ENCODE measurements at regions not wholly inside any gene's neighbourhood (a gene's known extent, or its start where the extent isn't known, plus 50 kb on each side); places are given as distances from the start of the nearest gene placed in this dataset.

DNA sequence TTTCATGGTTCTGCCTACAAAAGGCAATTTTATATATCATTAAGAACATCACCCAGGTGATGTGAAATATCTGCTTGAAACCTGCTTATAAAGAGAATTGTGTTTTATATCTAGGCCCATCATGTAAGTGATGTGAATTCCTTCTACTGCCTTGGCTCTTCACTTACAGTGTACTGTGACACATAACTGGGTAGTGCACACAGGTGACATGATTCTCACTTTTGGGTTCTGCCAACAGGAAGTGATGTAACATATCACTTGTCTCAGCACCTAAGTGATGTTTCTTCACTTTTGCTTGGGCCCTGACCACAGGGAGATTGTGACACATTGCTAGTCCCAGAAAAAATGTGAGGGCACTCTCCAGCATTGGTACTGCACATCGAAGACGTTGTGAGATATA lies 867.0 kb upstream of the TSPY4 start:
- no peak for DNase-seq
- H3K9me3 Mint-ChIP-seq = no peaks in the 10 kb centered on the region
- H3K4me1 Mint-ChIP-seq = no peaks in the 10 kb centered on the region
- no peaks in the 10 kb centered on the region for H3K27me3 Mint-ChIP-seq
- no peaks in the 10 kb centered on the region for H3K36me3 Mint-ChIP-seq
- H3K27ac Mint-ChIP-seq = no peak overlapping the region
- H3K4me3 Mint-ChIP-seq = no peak overlapping the region
- CTCF ChIA-PET = no interaction called here

DNA sequence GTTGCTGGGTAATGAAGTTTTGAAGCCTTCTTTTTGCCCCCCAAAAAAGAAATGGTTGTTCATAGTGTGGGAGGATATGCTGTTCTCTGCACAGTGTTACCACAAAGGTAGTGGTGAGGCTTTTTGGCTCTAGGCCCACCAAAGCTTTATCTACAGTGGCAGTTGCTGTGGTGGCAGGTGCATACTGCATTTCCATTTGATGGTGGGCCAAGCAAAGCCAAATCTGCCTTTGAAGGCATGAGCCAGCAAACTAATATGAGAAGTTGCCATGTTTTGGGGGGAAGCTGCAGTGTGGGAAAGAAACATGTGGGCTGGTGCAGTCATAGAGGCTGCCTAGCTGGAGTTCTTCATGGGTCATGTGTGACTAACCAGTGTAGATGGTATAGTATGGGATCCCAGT lies 858.1 kb upstream of the TSPY4 start:
- no peaks in the 10 kb centered on the region for H3K27me3 Mint-ChIP-seq
- H3K9me3 Mint-ChIP-seq = no peaks in the 10 kb centered on the region
- no peak for DNase-seq
- no peak overlapping the region for H3K27ac Mint-ChIP-seq
- H3K4me1 Mint-ChIP-seq = no peaks in the 10 kb centered on the region
- CTCF ChIA-PET = no interaction called here
- no peak overlapping the region for H3K4me3 Mint-ChIP-seq
- H3K36me3 Mint-ChIP-seq = no peaks in the 10 kb centered on the region

DNA sequence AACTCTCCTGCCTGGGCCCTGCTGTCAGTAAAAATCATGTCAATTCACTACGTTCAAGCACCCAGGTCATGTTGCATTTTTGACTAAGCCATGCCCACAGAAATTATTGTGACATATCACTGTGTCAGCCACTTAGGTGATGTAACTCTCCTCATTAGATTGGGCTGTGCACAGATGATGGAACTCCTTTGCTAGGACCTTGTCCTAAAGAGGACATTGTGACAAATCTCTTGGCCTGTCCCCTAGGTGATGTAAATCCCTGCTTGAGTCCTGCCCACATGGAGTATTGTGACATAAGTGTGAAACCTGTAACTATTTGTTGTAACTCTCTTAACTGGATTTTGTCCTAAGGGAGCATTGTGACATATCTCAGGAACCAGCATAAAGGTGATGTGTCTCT lies 848.3 kb upstream of the TSPY4 start:
- Mint-ChIP-seq H3K9me3 (no peaks in the 10 kb centered on the region), H3K4me1 (no peaks in the 10 kb centered on the region), H3K4me3 (no peak overlapping the region), H3K27ac (no peak overlapping the region), H3K27me3 (no peaks in the 10 kb centered on the region), H3K36me3 (no peaks in the 10 kb centered on the region)
- CTCF ChIA-PET = no interaction called here
- no peak for DNase-seq

DNA sequence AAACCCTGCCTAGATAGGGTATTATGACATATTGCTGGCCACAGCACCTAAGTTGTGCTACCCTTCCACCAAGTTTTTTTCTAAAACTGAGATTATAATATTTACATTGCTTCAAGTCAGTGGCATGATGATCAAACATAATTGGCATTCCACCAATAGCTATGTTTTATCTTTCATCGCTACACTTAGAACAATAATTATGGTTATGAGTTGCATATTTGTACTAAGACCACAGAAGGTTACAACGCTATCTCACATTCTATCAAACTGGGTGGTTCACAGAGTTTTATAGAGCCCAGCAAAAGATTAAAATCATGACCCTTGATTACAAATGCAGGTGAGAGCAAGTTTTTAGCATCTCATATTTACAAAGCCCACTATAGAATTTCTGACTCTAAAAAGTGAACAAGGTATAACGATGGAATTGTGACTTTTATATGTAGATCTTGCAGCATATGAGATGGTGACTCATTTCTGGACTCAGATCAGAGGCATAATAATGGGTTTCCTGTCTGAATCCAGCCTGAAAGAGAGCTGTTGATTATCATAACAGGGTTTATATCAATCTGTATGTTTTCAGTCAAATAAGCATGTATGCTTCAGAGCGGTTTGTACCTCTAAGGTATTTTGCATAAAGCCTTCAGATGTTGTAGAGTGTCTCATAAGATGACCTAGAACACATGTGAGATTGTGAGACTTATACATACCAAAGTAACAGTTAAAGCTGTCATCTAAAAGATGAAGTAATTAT lies 847.2 kb upstream of the TSPY4 start:
- Mint-ChIP-seq H3K9me3 (no peaks in the 10 kb centered on the region), H3K36me3 (no peaks in the 10 kb centered on the region), H3K4me1 (no peaks in the 10 kb centered on the region), H3K27me3 (no peaks in the 10 kb centered on the region), H3K27ac (no peak overlapping the region), H3K4me3 (no peak overlapping the region)
- CTCF ChIA-PET = no interaction called here
- DNase-seq = no peak

DNA sequence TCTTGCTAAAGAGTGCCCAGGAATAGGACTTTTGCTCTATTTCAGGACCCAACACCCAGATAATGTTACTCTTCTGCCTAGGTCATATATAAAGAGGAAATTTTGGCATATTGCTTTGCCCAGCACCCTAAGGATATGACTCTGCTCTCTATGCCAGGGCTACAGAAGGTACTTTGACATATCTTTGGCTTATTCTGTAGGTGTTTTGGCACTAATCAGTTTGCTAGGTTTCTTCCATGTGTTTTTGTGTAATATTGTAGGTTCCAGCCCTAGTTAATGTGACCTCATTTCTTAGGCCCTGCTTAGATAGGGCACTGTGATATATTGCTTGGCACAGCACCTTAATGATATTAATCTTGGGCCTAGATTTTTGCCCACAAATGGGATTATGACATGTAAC lies 842.9 kb upstream of the TSPY4 start:
- Mint-ChIP-seq H3K4me3 (no peak overlapping the region), H3K36me3 (no peaks in the 10 kb centered on the region), H3K27ac (no peak overlapping the region), H3K27me3 (no peaks in the 10 kb centered on the region), H3K4me1 (no peaks in the 10 kb centered on the region), H3K9me3 (no peaks in the 10 kb centered on the region)
- CTCF ChIA-PET = no interaction called here
- DNase-seq = no peak

DNA sequence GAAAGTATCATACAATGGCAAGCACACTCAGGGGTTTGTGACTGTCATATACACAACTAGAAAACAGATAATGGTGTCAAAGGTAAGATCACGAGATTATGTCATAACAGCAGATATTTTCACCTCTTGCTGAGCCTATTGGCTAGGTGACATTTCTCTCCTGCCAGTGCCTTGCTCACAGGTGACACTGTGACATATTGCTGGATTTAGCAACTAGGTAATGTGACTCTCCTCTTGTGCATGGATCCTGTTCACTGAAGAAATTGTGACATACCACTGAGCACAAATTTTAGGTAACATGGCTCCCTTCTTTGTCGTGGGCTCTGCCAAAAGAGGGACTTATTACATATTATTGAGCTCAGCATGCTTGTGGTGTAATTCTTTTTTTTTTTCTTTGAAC lies 842.0 kb upstream of the TSPY4 start:
- no peaks in the 10 kb centered on the region for H3K27me3 Mint-ChIP-seq
- CTCF ChIA-PET = no interaction called here
- no peak overlapping the region for H3K27ac Mint-ChIP-seq
- no peak for DNase-seq
- H3K4me3 Mint-ChIP-seq = no peak overlapping the region
- no peaks in the 10 kb centered on the region for H3K9me3 Mint-ChIP-seq
- no peaks in the 10 kb centered on the region for H3K36me3 Mint-ChIP-seq
- no peaks in the 10 kb centered on the region for H3K4me1 Mint-ChIP-seq

DNA sequence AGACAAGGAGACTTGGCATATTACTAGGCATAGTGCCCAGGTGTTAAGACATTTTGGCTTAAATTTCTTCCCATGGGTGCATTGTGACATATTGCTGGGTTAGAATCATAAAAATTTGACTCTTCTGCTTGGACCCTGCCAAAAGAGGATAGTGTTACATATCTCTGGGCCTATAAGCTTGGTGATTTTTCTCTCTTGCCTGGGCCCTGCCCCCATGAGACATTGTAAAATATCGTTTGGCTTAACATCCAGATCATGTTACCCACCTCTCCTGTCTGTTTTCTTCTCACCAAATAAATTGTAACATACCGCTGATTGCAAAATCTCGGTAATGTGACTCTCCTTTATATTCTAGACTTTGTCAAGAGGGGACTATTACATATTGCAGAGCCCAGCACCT lies 836.4 kb upstream of the TSPY4 start:
- no peak for DNase-seq
- Mint-ChIP-seq H3K27ac (no peak overlapping the region), H3K4me1 (no peaks in the 10 kb centered on the region), H3K9me3 (no peaks in the 10 kb centered on the region), H3K27me3 (no peaks in the 10 kb centered on the region), H3K4me3 (no peak overlapping the region), H3K36me3 (no peaks in the 10 kb centered on the region)
- CTCF ChIA-PET = no interaction called here

DNA sequence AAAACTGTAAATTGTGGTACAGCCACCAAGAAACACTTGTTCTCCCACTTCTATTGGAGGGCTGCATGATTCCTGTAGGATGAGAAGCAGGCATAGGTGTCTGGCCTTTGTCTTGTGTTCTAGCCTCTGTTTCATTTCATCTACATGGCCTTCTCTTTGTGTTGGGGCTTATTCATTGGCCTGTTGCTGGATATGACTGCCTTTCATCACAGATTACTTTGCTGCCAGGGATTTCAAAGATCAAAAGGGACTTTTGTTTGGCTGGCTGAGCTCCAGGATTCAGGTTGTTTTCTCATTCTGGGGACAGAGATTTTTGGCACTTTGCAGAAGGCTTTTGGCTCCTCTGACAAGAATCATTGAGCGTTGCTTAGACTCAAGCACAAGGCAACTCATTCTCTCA lies 803.8 kb upstream of the TSPY4 start:
- no peak overlapping the region for H3K4me3 Mint-ChIP-seq
- CTCF ChIA-PET = no interaction called here
- H3K27me3 Mint-ChIP-seq = no peaks in the 10 kb centered on the region
- H3K36me3 Mint-ChIP-seq = no peaks in the 10 kb centered on the region
- no peak for DNase-seq
- H3K4me1 Mint-ChIP-seq = no peaks in the 10 kb centered on the region
- H3K27ac Mint-ChIP-seq = no peak overlapping the region
- no peaks in the 10 kb centered on the region for H3K9me3 Mint-ChIP-seq

DNA sequence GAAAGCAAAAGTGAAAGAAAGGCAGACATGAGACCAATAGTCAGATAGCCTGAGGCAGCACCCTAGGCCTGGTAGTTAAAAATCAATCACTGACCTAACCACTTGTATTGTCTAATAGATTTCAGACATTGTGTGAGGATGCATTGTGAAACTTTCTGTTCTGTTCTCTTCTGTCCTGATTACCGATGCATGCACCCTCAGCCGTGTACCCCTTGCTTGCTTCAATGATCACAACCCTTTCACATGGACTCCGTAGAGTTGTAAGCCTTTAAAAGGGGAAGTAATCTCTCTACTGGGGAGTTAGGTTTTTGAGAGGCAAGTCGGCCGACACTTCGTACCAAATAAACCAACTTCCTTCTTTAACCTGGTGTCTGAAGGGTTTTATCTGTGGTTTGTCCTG lies 801.6 kb upstream of the TSPY4 start:
- no peaks in the 10 kb centered on the region for H3K36me3 Mint-ChIP-seq
- H3K4me1 Mint-ChIP-seq = no peaks in the 10 kb centered on the region
- DNase-seq = no peak
- H3K27ac Mint-ChIP-seq = no peak overlapping the region
- no peak overlapping the region for H3K4me3 Mint-ChIP-seq
- CTCF ChIA-PET = no interaction called here
- no peaks in the 10 kb centered on the region for H3K27me3 Mint-ChIP-seq
- no peaks in the 10 kb centered on the region for H3K9me3 Mint-ChIP-seq

DNA sequence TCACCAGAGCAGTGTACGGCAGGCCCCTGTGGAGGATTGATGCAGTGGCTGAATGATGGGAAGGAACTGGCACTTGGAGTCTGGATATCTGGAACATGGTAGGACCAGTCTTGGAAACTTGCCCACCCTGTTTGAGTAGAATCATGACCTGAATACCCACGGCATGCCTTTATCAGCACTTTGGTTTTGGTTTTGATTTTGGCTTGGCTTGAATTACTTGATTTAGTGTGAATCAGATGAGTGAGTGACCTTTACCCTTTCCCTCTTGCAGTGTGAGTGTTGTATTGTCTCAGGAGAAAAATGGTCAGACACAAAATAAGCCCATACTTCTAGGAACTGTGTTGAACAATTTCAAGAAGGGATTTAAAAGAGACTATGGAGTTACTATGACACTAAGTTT lies 801.0 kb upstream of the TSPY4 start:
- Mint-ChIP-seq H3K9me3 (no peaks in the 10 kb centered on the region), H3K27me3 (no peaks in the 10 kb centered on the region), H3K36me3 (no peaks in the 10 kb centered on the region)

DNA sequence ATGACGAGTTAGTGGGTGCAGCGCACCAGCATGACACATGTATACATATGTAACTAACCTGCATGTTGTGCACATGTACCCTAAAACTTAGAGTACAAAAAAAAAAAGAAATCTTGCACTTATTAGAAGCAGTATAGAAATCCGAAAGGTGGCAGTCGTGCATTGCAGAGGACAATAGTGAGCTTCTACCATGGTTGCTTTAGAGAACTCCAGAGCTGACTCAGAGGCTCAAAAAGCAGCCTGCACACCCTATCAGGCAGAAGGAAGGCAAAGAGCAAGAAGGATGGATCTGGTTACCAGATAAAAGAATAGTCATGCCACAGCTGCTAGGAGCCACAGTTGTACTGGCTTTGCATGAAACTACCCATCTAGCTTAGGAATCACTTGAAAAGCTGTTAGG lies 796.0 kb upstream of the TSPY4 start:
- DNase-seq = no peak
- Mint-ChIP-seq H3K27ac (no peak overlapping the region), H3K4me3 (no peak overlapping the region), H3K9me3 (no peaks in the 10 kb centered on the region), H3K36me3 (no peaks in the 10 kb centered on the region), H3K27me3 (no peaks in the 10 kb centered on the region), H3K4me1 (no peaks in the 10 kb centered on the region)
- CTCF ChIA-PET = no interaction called here

More for the DNA sequence above, 801.0 kb upstream of the TSPY4 start:
- Mint-ChIP-seq H3K4me3 (no peak overlapping the region), H3K27ac (no peak overlapping the region), H3K4me1 (no peaks in the 10 kb centered on the region)
- CTCF ChIA-PET = no interaction called here
- DNase-seq = no peak

DNA sequence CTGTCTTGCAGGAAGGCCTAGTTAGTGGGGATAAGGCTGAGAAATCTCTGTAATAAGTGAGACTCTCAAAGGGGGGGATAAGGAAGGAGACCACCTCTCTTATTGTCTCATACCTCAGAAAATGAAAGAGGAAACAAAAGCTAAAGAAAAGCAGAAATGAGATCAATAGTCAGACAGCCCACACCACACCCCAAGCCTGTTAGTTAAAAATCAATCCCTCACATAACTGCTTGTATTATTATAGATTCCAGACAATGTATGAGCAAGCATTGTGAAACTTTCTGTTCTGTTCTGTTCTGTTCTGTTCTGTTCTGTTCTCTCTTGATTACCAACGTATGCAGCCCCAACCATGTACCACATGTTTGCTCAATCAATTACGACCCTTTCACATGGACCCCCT lies 792.5 kb upstream of the TSPY4 start:
- no peaks in the 10 kb centered on the region for H3K27me3 Mint-ChIP-seq
- H3K4me3 Mint-ChIP-seq = no peak overlapping the region
- H3K36me3 Mint-ChIP-seq = no peaks in the 10 kb centered on the region
- DNase-seq = no peak
- H3K4me1 Mint-ChIP-seq = no peaks in the 10 kb centered on the region
- no peak overlapping the region for H3K27ac Mint-ChIP-seq
- no peaks in the 10 kb centered on the region for H3K9me3 Mint-ChIP-seq
- CTCF ChIA-PET = no interaction called here

DNA sequence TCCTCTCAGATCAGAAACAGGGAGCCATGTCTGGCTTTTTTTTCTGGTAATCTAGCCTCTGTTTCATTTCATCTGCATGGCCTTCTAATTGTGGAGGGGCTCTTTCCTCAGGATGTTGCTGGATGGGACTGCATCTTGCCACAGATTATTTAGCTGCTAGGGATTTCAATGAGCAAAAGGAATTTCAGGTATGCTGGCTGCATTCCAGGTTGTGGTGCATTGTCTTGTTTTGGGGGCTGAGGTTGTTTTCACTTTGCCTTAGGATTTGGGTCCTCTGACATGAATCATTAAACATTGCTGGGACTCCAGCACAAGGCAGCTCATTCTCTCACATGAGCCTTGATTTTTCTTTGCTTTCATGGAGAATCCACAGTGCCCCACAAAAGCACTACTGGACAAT lies 789.3 kb upstream of the TSPY4 start:
- CTCF ChIA-PET = no interaction called here
- H3K27ac Mint-ChIP-seq = no peak overlapping the region
- H3K9me3 Mint-ChIP-seq = no peaks in the 10 kb centered on the region
- H3K27me3 Mint-ChIP-seq = no peaks in the 10 kb centered on the region
- no peaks in the 10 kb centered on the region for H3K36me3 Mint-ChIP-seq
- H3K4me3 Mint-ChIP-seq = no peak overlapping the region
- no peaks in the 10 kb centered on the region for H3K4me1 Mint-ChIP-seq
- no peak for DNase-seq

DNA sequence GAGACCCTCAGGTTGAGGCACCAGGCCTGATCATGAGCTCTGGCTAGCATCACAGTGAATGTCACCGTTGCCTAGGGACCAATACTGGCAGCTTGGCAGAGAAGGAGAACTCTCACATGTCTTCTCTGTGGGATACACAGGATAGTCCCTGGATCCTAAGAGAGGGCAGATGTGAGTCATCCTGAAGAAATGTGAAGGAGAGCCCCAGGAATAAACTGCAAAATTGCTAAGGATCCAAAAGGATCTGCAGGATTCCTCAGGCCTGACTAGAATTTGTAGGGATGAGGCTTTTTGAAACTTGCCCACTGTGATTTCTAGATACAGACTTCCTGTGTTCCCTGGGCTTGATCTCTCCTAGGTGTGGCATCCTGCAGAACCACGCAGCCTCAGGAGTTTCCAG lies 785.9 kb upstream of the TSPY4 start:
- CTCF ChIA-PET = no interaction called here
- H3K4me1 Mint-ChIP-seq = no peaks in the 10 kb centered on the region
- H3K27me3 Mint-ChIP-seq = no peaks in the 10 kb centered on the region
- no peak for DNase-seq
- H3K9me3 Mint-ChIP-seq = no peaks in the 10 kb centered on the region
- H3K27ac Mint-ChIP-seq = no peak overlapping the region
- H3K4me3 Mint-ChIP-seq = no peak overlapping the region
- no peaks in the 10 kb centered on the region for H3K36me3 Mint-ChIP-seq

DNA sequence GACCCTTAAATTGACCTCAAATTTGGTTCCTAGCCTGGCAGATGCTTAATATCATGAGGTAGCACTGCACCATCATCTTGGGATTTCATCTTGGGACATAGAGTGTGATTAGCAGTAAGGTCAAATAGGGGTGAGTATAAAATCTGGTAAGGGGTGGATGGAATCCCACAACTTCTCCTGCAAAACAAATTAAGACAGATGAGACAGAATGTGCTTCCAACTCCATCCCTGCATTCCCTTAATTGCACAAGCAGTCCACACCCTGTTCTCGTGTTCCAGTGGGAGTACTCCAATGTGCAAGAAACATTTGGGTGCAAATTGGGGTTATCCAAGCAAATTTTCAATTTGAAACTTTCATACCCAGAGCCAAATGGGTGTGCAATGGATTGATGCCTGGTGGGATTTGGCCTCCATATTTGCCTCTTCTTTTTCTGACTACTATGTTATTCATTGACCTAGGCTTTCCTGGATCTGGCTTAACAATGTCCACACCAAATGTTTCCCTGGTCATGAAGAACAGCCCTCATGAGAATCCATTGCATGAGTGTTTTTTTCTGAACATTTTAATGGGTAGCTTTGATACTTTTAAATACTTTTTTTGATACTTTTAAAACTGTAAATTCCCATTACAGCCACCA lies 785.0 kb upstream of the TSPY4 start:
- H3K27me3 Mint-ChIP-seq = no peaks in the 10 kb centered on the region
- no peak for DNase-seq
- no peaks in the 10 kb centered on the region for H3K36me3 Mint-ChIP-seq
- H3K27ac Mint-ChIP-seq = no peak overlapping the region
- no peaks in the 10 kb centered on the region for H3K9me3 Mint-ChIP-seq
- CTCF ChIA-PET = no interaction called here
- H3K4me3 Mint-ChIP-seq = no peak overlapping the region
- no peaks in the 10 kb centered on the region for H3K4me1 Mint-ChIP-seq

DNA sequence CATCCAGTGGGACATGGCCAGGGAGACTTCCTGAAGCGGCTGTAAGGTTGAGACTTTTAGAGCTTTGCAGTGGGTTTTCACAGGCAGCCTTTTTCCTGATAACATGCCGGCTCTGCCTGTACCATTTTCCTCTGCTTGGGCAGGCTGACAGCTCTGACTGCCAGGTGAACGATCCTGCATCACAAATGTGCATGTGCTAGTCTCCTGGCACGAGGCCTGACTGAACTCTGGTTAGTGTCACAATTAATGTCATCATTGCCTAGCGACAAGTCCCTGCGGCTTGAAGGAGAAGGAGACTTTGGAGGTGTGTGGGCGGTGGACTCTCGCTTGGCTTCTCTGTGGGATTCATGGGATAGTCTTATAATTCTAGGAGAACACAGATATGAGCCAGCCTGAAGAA lies 783.6 kb upstream of the TSPY4 start:
- CTCF ChIA-PET = interaction anchor here (0.6 kb wide), 1 partner anchor 23 kb away, joined by 3 read pairs; no protein-coding TSS in a partner anchor
- no peak overlapping the region for H3K4me3 Mint-ChIP-seq
- H3K4me1 Mint-ChIP-seq = no peaks in the 10 kb centered on the region
- H3K9me3 Mint-ChIP-seq = no peaks in the 10 kb centered on the region
- no peak overlapping the region for H3K27ac Mint-ChIP-seq
- no peaks in the 10 kb centered on the region for H3K36me3 Mint-ChIP-seq
- no peaks in the 10 kb centered on the region for H3K27me3 Mint-ChIP-seq
- DNase-seq = no peak

All from activated naive CD4-positive, alpha-beta T cell treated with anti-CD3 and anti-CD28 coated beads, Interleukin-2, amount 10 ng/mL, durations not matched to agents 7 days and 5 days (primary cell).